ENCODE measurements at regions not wholly inside any gene's neighbourhood (a gene's known extent, or its start where the extent isn't known, plus 50 kb on each side); places are given as distances from the start of the nearest gene placed in this dataset.

- H3K27ac ChIP-seq: no peak overlapping the region
- no peaks in the 10 kb centered on the region for H3K4me1 ChIP-seq (ENCODE audit: low read depth)
- no peaks in the 10 kb centered on the region for H3K36me3 ChIP-seq
- no peak for TF ChIP-seq CTCF (IDR thresholded peaks at IDR 0.05; ENCODE audit: low read depth, low read length)
- H3K9me3 ChIP-seq (ENCODE audit: low read depth): no peaks in the 10 kb centered on the region
- no peak overlapping the region for H3K4me3 ChIP-seq
- no peak for DNase-seq (ENCODE audit: low read depth in 1 of 2, low spot score in 1 of 2)
- H3K27me3 ChIP-seq: no peaks in the 10 kb centered on the region
Observed at GRCh38 chr20:53755733-53756531, 162.3 kb upstream of the ZNF217 start.

GRCh38 chr20:53753880-53754459 is 160.3 kb upstream of the ZNF217 start:
- no peak for DNase-seq (ENCODE audit: low read depth in 1 of 2, low spot score in 1 of 2)
- no peaks in the 10 kb centered on the region for H3K27me3 ChIP-seq
- no peak overlapping the region for H3K27ac ChIP-seq
- no peaks in the 10 kb centered on the region for H3K9me3 ChIP-seq (ENCODE audit: low read depth)
- H3K4me1 ChIP-seq (ENCODE audit: low read depth): no peaks in the 10 kb centered on the region
- H3K4me3 ChIP-seq: no peak overlapping the region
- H3K36me3 ChIP-seq: no peaks in the 10 kb centered on the region
- no peak for TF ChIP-seq CTCF (IDR thresholded peaks at IDR 0.05; ENCODE audit: low read depth, low read length)

- no peaks in the 10 kb centered on the region for H3K4me1 ChIP-seq (ENCODE audit: low read depth)
- no peak overlapping the region for H3K27ac ChIP-seq
- no peaks in the 10 kb centered on the region for H3K27me3 ChIP-seq
- H3K4me3 ChIP-seq: no peak overlapping the region
- no peaks in the 10 kb centered on the region for H3K36me3 ChIP-seq
- H3K9me3 ChIP-seq (ENCODE audit: low read depth): no peaks in the 10 kb centered on the region
- no peak for DNase-seq (ENCODE audit: low read depth in 1 of 2, low spot score in 1 of 2)
- no peak for TF ChIP-seq CTCF (IDR thresholded peaks at IDR 0.05; ENCODE audit: low read depth, low read length)
Observed at GRCh38 chr20:53752971-53753879, 159.6 kb upstream of the ZNF217 start.

GRCh38 chr20:53752583-53752970 is 158.9 kb upstream of the ZNF217 start:
- H3K27me3 ChIP-seq: no peaks in the 10 kb centered on the region
- no peaks in the 10 kb centered on the region for H3K36me3 ChIP-seq
- H3K9me3 ChIP-seq (ENCODE audit: low read depth): no peaks in the 10 kb centered on the region
- H3K27ac ChIP-seq: no peak overlapping the region
- TF ChIP-seq CTCF (IDR thresholded peaks at IDR 0.05; ENCODE audit: low read depth, low read length): no peak
- DNase-seq (ENCODE audit: low read depth in 1 of 2, low spot score in 1 of 2): no peak
- no peak overlapping the region for H3K4me3 ChIP-seq
- H3K4me1 ChIP-seq (ENCODE audit: low read depth): no peaks in the 10 kb centered on the region

- Histone ChIP-seq H3K9me3 (ENCODE audit: low read depth) (no peaks in the 10 kb centered on the region), H3K27me3 (no peaks in the 10 kb centered on the region), H3K36me3 (no peaks in the 10 kb centered on the region), H3K4me3 (no peak overlapping the region), H3K4me1 (ENCODE audit: low read depth) (no peaks in the 10 kb centered on the region), H3K27ac (peak overlapping the region; percentile 57)
- DNase-seq (ENCODE audit: low read depth in 1 of 2, low spot score in 1 of 2): no peak
- TF ChIP-seq CTCF (IDR thresholded peaks at IDR 0.05; ENCODE audit: low read depth, low read length): no peak
Observed at GRCh38 chr20:53751620-53752318, 158.1 kb upstream of the ZNF217 start.
